ENCODE measurements at regions not wholly inside any gene's neighbourhood (a gene's known extent, or its start where the extent isn't known, plus 50 kb on each side); places are given as distances from the start of the nearest gene placed in this dataset.

GRCh38 chr4:152038238-152038637 lies 277.4 kb upstream of the GATB start:
- DNase-seq: no peak
- Mint-ChIP-seq H3K9me3 (peaks cover 0 to 9% (median 0%) of the 10 kb centered on the region in 7 donors), H3K4me3 (peak overlapping the region in 1 of 8 donors; percentile 6), H3K36me3 (no peaks in the 10 kb centered on the region), H3K27me3 (no peaks in the 10 kb centered on the region), H3K27ac (no peak overlapping the region), H3K4me1 (peaks cover 0 to 8% (median 3%) of the 10 kb centered on the region in 3 donors)
- no peak for ATAC-seq (ENCODE audit: low read depth in 2 of 2)

DNA sequence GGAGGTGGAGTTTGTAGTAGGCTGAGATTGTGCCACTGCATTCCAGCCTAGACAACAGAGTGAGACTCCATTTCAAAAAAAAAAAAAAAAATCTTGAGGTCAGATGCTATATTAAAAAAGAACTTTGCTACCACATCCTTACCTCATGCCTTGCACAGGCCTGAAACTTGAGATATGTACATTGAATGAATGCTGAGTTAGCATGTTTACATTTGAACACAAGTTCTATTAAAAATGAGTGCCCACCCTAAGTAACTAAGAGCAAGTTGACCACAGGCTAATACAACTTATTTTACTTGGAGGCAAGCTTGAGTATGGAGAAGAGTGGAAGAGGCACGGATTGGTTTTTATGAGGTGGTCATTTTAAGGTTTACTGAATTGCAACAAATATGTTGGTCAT lies 276.6 kb upstream of the GATB start:
- Mint-ChIP-seq H3K27me3 (no peaks in the 10 kb centered on the region), H3K9me3 (peaks cover 0 to 2% (median 0%) of the 10 kb centered on the region in 7 donors), H3K36me3 (no peaks in the 10 kb centered on the region), H3K27ac (no peak overlapping the region), H3K4me3 (no peak overlapping the region), H3K4me1 (peaks cover 0 to 8% (median 3%) of the 10 kb centered on the region in 3 donors)
- ATAC-seq (ENCODE audit: low read depth in 2 of 2): no peak
- no peak for DNase-seq

DNA sequence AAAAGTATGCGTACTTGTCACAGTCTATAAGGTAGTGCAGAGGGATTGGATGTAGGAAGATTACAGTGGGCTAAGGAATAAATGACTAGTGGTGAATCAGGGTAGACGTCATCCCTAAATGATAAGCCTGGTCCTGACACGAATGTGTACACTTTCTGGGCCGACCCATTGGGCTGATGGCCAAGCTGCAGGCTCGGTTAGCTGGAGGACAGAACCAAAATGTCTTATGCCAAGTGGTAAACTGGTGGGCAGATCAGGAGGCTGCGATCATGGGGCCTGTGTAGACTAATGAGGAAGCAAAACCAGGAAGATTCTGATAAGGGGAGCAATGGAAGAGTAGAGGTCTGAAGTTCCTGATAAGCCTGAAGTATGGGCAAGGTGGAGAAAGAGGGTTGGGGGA lies 272.8 kb upstream of the GATB start:
- no peaks in the 10 kb centered on the region for H3K27me3 Mint-ChIP-seq
- H3K4me1 Mint-ChIP-seq: peaks cover 0 to under 1% (median 0%) of the 10 kb centered on the region in 3 donors
- H3K4me3 Mint-ChIP-seq: no peak overlapping the region
- DNase-seq (no peak), ATAC-seq (ENCODE audit: low read depth in 2 of 2) (no peak)
- H3K9me3 Mint-ChIP-seq: peaks cover 0 to 2% (median 0%) of the 10 kb centered on the region in 7 donors
- H3K36me3 Mint-ChIP-seq: no peaks in the 10 kb centered on the region
- no peak overlapping the region for H3K27ac Mint-ChIP-seq

DNA sequence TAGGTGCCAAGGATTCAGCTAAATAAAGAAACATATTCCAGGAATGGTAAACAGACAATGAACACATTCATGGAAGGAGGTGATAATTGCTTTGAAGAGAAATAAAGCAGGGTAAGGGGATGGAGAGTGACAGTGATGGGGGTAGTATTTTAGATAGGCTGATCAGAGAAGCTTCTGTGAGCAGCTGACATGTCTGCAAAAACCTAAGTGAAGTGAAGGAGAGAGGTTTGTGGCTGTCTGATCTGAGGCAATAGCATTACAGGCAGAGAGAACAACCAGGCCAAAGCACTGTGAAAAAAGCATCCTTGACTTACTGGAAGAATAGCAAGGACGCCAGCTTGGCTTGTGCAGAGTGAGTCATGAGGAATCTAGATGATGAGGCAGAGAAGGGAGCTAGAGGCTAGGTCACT lies 271.9 kb upstream of the GATB start:
- H3K4me3 Mint-ChIP-seq: no peak overlapping the region
- H3K27me3 Mint-ChIP-seq: no peaks in the 10 kb centered on the region
- ATAC-seq (ENCODE audit: low read depth in 2 of 2) (no peak), DNase-seq (no peak)
- no peaks in the 10 kb centered on the region for H3K36me3 Mint-ChIP-seq
- peaks cover 0 to 5% (median 0%) of the 10 kb centered on the region in 3 donors for H3K4me1 Mint-ChIP-seq
- H3K9me3 Mint-ChIP-seq: peaks cover 0 to 2% (median 0%) of the 10 kb centered on the region in 7 donors
- no peak overlapping the region for H3K27ac Mint-ChIP-seq

GRCh38 chr4:152029631-152030030 lies 268.8 kb upstream of the GATB start:
- ATAC-seq (ENCODE audit: low read depth in 2 of 2) (no peak), DNase-seq (no peak)
- no peak overlapping the region for H3K27ac Mint-ChIP-seq
- H3K4me3 Mint-ChIP-seq: no peak overlapping the region
- H3K4me1 Mint-ChIP-seq: peaks cover 0 to 5% (median 0%) of the 10 kb centered on the region in 3 donors
- no peaks in the 10 kb centered on the region for H3K9me3 Mint-ChIP-seq
- H3K36me3 Mint-ChIP-seq: no peaks in the 10 kb centered on the region
- peaks cover 0 to 13% (median 0%) of the 10 kb centered on the region in 3 donors for H3K27me3 Mint-ChIP-seq

- no peak for ATAC-seq (ENCODE audit: low read depth in 2 of 2)
- Mint-ChIP-seq H3K9me3 (no peaks in the 10 kb centered on the region), H3K36me3 (no peaks in the 10 kb centered on the region), H3K27ac (no peak overlapping the region), H3K27me3 (peaks cover 0 to 13% (median 0%) of the 10 kb centered on the region in 3 donors), H3K4me1 (peaks cover 0 to 5% (median 0%) of the 10 kb centered on the region in 3 donors), H3K4me3 (no peak overlapping the region)
- DNase-seq: no peak
Measured at GRCh38 chr4:152028131-152028530, 267.3 kb upstream of the GATB start.

- Mint-ChIP-seq H3K4me1 (peaks cover 0 to 5% (median 0%) of the 10 kb centered on the region in 3 donors), H3K27me3 (peaks cover 0 to 13% (median 0%) of the 10 kb centered on the region in 3 donors), H3K4me3 (no peak overlapping the region), H3K27ac (no peak overlapping the region), H3K36me3 (no peaks in the 10 kb centered on the region), H3K9me3 (peaks cover 0 to 1% (median 0%) of the 10 kb centered on the region in 7 donors)
- ATAC-seq (ENCODE audit: low read depth in 2 of 2): no peak
- DNase-seq: no peak
Measured at GRCh38 chr4:152024881-152025280, 264.1 kb upstream of the GATB start.

GRCh38 chr4:152023674-152024073 lies 262.9 kb upstream of the GATB start:
- Mint-ChIP-seq H3K27ac (no peak overlapping the region), H3K9me3 (peaks cover 0 to 1% (median 0%) of the 10 kb centered on the region in 7 donors), H3K27me3 (peaks cover 0 to 13% (median 0%) of the 10 kb centered on the region in 3 donors), H3K4me1 (peaks cover 0 to 5% (median 0%) of the 10 kb centered on the region in 3 donors), H3K4me3 (no peak overlapping the region), H3K36me3 (no peaks in the 10 kb centered on the region)
- DNase-seq: no peak
- no peak for ATAC-seq (ENCODE audit: low read depth in 2 of 2)

GRCh38 chr4:152022543-152022942 lies 261.7 kb upstream of the GATB start:
- H3K27me3 Mint-ChIP-seq: peaks cover 0 to 12% (median 5%) of the 10 kb centered on the region in 3 donors
- no peak overlapping the region for H3K27ac Mint-ChIP-seq
- peaks cover 0 to 1% (median 0%) of the 10 kb centered on the region in 7 donors for H3K9me3 Mint-ChIP-seq
- no peak for DNase-seq
- H3K4me3 Mint-ChIP-seq: no peak overlapping the region
- no peaks in the 10 kb centered on the region for H3K4me1 Mint-ChIP-seq
- no peaks in the 10 kb centered on the region for H3K36me3 Mint-ChIP-seq
- no peak for ATAC-seq (ENCODE audit: low read depth in 2 of 2)

GRCh38 chr4:152021788-152022438 lies 261.1 kb upstream of the GATB start:
- no peak for DNase-seq
- no peaks in the 10 kb centered on the region for H3K4me1 Mint-ChIP-seq
- no peak overlapping the region for H3K27ac Mint-ChIP-seq
- H3K9me3 Mint-ChIP-seq: peaks cover 0 to 1% (median 0%) of the 10 kb centered on the region in 7 donors
- peaks cover 0 to 9% (median 5%) of the 10 kb centered on the region in 3 donors for H3K27me3 Mint-ChIP-seq
- ATAC-seq (ENCODE audit: low read depth in 2 of 2): no peak
- H3K4me3 Mint-ChIP-seq: no peak overlapping the region
- no peaks in the 10 kb centered on the region for H3K36me3 Mint-ChIP-seq

DNA sequence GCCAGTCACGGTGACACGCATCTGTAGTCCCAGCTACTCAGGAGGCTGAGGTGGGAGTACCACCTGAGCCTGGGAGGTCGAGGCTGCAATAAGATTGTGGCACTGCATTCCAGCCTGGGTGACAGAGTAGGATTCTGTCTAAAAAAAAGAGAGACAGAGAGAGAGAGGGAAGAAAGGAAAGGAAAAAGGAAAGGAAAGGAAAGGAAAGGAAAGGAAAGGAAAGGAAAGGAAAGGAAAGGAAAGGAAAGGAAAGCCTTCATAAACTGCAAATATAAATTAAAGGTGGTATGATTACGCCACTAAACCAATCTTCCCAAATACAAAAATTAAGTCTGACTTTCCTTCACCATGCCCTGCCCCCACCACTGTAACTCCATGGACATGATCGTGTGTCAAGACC lies 259.3 kb upstream of the GATB start:
- Mint-ChIP-seq H3K27me3 (peaks cover 0 to 5% (median 0%) of the 10 kb centered on the region in 3 donors), H3K9me3 (peaks cover 0 to 4% (median 0%) of the 10 kb centered on the region in 7 donors), H3K27ac (no peak overlapping the region), H3K4me3 (no peak overlapping the region), H3K4me1 (peaks cover 0 to 7% (median 5%) of the 10 kb centered on the region in 3 donors), H3K36me3 (no peaks in the 10 kb centered on the region)
- DNase-seq (no peak), ATAC-seq (ENCODE audit: low read depth in 2 of 2) (no peak)

DNA sequence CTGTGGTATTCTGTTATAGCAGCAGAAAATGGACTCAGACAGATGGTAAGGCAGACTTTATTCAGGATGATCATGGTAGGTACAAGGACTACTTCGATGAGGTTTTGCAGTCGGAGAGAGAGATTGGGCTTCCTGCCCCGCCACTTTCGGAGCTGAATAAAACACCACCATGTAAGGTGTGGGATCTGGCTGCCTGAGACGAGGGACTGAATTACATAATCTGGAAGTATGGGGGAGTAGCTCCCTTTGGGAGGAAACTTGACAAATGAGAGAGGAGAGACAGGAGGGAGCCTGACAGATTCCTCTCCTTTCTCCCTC lies 255.5 kb upstream of the GATB start:
- no peak overlapping the region for H3K4me3 Mint-ChIP-seq
- DNase-seq (no peak), ATAC-seq (ENCODE audit: low read depth in 2 of 2) (no peak)
- H3K27ac Mint-ChIP-seq: no peak overlapping the region
- peaks cover 14 to 24% (median 22%) of the 10 kb centered on the region in 3 donors for H3K4me1 Mint-ChIP-seq
- H3K36me3 Mint-ChIP-seq: no peaks in the 10 kb centered on the region
- peaks cover 0 to 8% (median 4%) of the 10 kb centered on the region in 7 donors for H3K9me3 Mint-ChIP-seq
- H3K27me3 Mint-ChIP-seq: peaks cover 0 to 5% (median 0%) of the 10 kb centered on the region in 3 donors

DNA sequence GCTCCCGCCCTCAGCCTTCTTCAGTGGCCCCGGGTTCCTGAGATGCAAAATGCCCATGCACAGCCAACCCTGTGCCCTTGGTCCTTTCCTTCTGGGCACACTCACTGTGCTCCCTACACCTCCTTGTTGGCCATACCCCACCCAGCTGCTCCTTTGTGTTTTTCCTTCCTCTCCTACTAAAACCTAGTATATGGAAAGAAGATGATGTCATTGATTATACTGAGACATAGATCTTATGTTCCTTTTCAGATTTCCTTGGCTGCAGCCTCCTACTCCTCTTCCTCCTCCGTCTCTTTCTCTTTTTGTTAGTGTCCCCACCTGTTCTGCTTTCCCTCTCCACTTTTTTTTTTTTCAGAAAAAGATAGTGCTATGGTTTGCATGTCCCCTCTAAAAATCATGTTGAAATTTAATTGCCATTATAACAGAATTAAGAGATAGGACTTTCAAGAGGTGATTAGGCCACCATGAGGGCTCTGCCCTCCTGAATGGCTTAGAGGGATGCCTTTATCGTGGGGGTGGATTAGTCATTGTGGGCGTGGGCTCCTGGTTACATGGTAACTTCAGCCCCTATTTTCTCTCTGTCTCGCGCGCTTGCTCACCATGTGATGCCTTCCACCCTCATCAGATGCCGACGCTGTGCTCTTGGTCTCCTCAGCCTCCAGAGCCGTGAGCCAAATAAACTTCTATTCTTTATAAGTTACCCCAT lies 254.9 kb upstream of the GATB start:
- peak overlapping the region in 2 of 6 donors; percentile 9 to 89 for H3K27ac Mint-ChIP-seq
- no peaks in the 10 kb centered on the region for H3K36me3 Mint-ChIP-seq
- H3K4me1 Mint-ChIP-seq: peaks cover 14 to 26% (median 24%) of the 10 kb centered on the region in 3 donors
- peaks cover 0 to 7% (median 0%) of the 10 kb centered on the region in 3 donors for H3K27me3 Mint-ChIP-seq
- DNase-seq (no peak), ATAC-seq (ENCODE audit: low read depth in 2 of 2) (no peak)
- H3K9me3 Mint-ChIP-seq: peaks cover 0 to 8% (median 4%) of the 10 kb centered on the region in 7 donors
- peak overlapping the region in 1 of 8 donors; percentile 38 for H3K4me3 Mint-ChIP-seq

DNA sequence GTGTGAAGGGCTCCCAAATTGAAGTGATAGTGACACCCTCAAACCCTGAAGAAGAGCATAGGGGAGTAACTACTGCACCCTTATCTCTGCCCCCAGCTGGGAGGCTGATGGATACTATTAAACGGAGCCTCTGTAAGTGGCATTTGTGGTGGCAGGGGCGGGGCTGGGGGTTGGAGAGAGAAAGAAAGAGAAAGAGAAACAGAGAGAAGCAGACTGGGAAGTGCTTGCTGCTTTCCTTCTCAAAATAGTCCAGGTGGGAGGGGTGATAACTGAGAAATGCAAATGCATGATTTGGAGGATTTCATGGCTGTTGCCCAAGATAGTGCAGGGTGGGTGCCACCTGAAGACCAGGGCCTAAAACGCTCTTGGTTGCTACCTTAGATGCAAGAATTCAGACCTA lies 253.5 kb upstream of the GATB start:
- Mint-ChIP-seq H3K9me3 (peaks cover 0 to 8% (median 4%) of the 10 kb centered on the region in 7 donors), H3K36me3 (no peaks in the 10 kb centered on the region), H3K27me3 (peaks cover 0 to 14% (median 0%) of the 10 kb centered on the region in 3 donors), H3K4me3 (peak overlapping the region; percentile 53 to 89 (median 67)), H3K4me1 (peaks cover 14 to 28% (median 24%) of the 10 kb centered on the region in 3 donors), H3K27ac (peak overlapping the region; percentile 40 to 95 (median 72))
- ATAC-seq (ENCODE audit: low read depth in 2 of 2): peak; percentile 61 to 84
- peak; percentile 17 for DNase-seq
